GM23338 (cell line): ENCODE measurements at regions not wholly inside any gene's neighbourhood (a gene's known extent, or its start where the extent isn't known, plus 50 kb on each side); places are given as distances from the start of the nearest gene placed in this dataset.

Experiments
- ATAC-seq: fragments of 200-7000 bp; cut with Tn5 transposase; 3 replicates; pipeline ENCODE4 v1.9.1; 2020
- DNase-seq: peaks from one replicate; pipeline ENCODE4 v3.0.0-alpha.2; 2015; ENCODE audit warnings: low spot score
- H2AFZ ChIP-seq: fragments of 200-600 bp; sonication (generic); 2 replicates; pipeline ENCODE4 v1.8.0; 2016; ENCODE audit warnings: antibody characterized with exemption, mild to moderate bottlenecking, moderate library complexity
- H3F3A ChIP-seq: fragments of 200-600 bp; sonication (generic); replicated peaks from 2 replicates; pipeline ENCODE4 v1.8.0; 2017; ENCODE audit warnings: antibody characterized with exemption, mixed run types, low read depth
- H3K27ac ChIP-seq: fragments of 200-600 bp; sonication (generic); 2 replicates; pipeline ENCODE4 v1.6.1; 2016; ENCODE audit warnings: low read depth
- H3K27me3 ChIP-seq: fragments of 200-600 bp; sonication (generic); 2 replicates; pipeline ENCODE4 v1.8.0; 2016; ENCODE audit warnings: mild to moderate bottlenecking, mixed run types, moderate library complexity; ENCODE audit not compliant: insufficient read depth
- H3K36me3 ChIP-seq: fragments of 200-600 bp; sonication (generic); 2 replicates; pipeline ENCODE4 v1.8.0; 2016; ENCODE audit warnings: mild to moderate bottlenecking; ENCODE audit not compliant: insufficient read depth
- H3K4me1 ChIP-seq: fragments of 200-600 bp; sonication (generic); 2 replicates; pipeline ENCODE4 v1.8.0; 2016; ENCODE audit warnings: mild to moderate bottlenecking, moderate library complexity; ENCODE audit not compliant: insufficient read depth
- H3K4me2 ChIP-seq: fragments of 200-600 bp; sonication (generic); 2 replicates; pipeline ENCODE4 v1.7.1; 2017; ENCODE audit warnings: mixed run types
- H3K4me3 ChIP-seq: fragments of 200-600 bp; sonication (generic); 2 replicates; pipeline ENCODE4 v1.6.1; 2016; ENCODE audit warnings: mixed run types
- H3K79me2 ChIP-seq: fragments of 200-600 bp; sonication (generic); replicated peaks from 2 replicates; pipeline ENCODE4 v1.8.0; 2017; ENCODE audit warnings: mild to moderate bottlenecking; ENCODE audit not compliant: insufficient read depth
- H3K9me2 ChIP-seq: fragments of 200-600 bp; sonication (generic); 2 replicates; pipeline ENCODE4 v1.8.0; 2017; ENCODE audit not compliant: insufficient read depth
- H4K20me1 ChIP-seq: fragments of 200-600 bp; sonication (generic); replicated peaks from 2 replicates; pipeline ENCODE4 v1.8.0; 2017; ENCODE audit warnings: mild to moderate bottlenecking; ENCODE audit not compliant: insufficient read depth
- H3K27ac Mint-ChIP-seq: 2 replicates; pipeline ENCODE4 v1.8.0; 2020; ENCODE audit warnings: inconsistent platforms, mild to moderate bottlenecking, moderate library complexity, mixed read lengths
- H3K27me3 Mint-ChIP-seq: 3 replicates; pipeline ENCODE4 v1.8.0; 2022; ENCODE audit warnings: low read depth, mild to moderate bottlenecking, moderate library complexity, mixed read lengths, inconsistent platforms; ENCODE audit not compliant: insufficient read depth, poor library complexity
- H3K36me3 Mint-ChIP-seq: 3 replicates; pipeline ENCODE4 v1.8.0; 2021; ENCODE audit warnings: low read depth, mild to moderate bottlenecking, inconsistent platforms, moderate library complexity, mixed read lengths
- H3K4me1 Mint-ChIP-seq: 3 replicates; pipeline ENCODE4 v1.8.0; 2020; ENCODE audit warnings: mild to moderate bottlenecking, inconsistent platforms, mixed read lengths
- H3K4me3 Mint-ChIP-seq: 3 replicates; pipeline ENCODE4 v1.8.0; 2021; ENCODE audit warnings: moderate library complexity, mild to moderate bottlenecking, inconsistent platforms, mixed read lengths
- H3K9me3 Mint-ChIP-seq: 3 replicates; pipeline ENCODE4 v1.8.0; 2020; ENCODE audit warnings: moderate library complexity, mild to moderate bottlenecking, inconsistent platforms, mixed read lengths
- CREB1 ChIP-seq: fragments of 250-450 bp; sonication (Bioruptor Pico); IDR thresholded peaks from 2 replicates; pipeline ENCODE4 v1.5.0; 2020; ENCODE audit warnings: low read depth, mild to moderate bottlenecking, moderate library complexity
- EZH2 ChIP-seq: fragments of 200-600 bp; sonication (generic); IDR thresholded peaks from one replicate; pipeline ENCODE4 v1.8.0; 2017; ENCODE audit warnings: antibody characterized with exemption, mild to moderate bottlenecking, low read depth; ENCODE audit not compliant: unreplicated experiment
- EZH2phosphoT487 ChIP-seq: fragments of 200-600 bp; sonication (generic); IDR thresholded peaks from one replicate; pipeline ENCODE4 v1.8.1; 2018; ENCODE audit warnings: antibody characterized with exemption; ENCODE audit not compliant: unreplicated experiment
- JUNB ChIP-seq: IDR thresholded peaks from one replicate; pipeline ENCODE4 v1.6.1; 2016; ENCODE audit warnings: antibody characterized with exemption; ENCODE audit not compliant: unreplicated experiment
- NANOG ChIP-seq: IDR thresholded peaks from 2 replicates; pipeline ENCODE4 v1.6.1; 2016; ENCODE audit warnings: antibody characterized with exemption, borderline replicate concordance
- POLR2AphosphoS5 ChIP-seq: IDR thresholded peaks from 2 replicates; pipeline ENCODE4 v1.6.1; 2016; ENCODE audit warnings: antibody characterized with exemption, low read depth
- STAT1 ChIP-seq: IDR thresholded peaks from one replicate; pipeline ENCODE4 v1.6.1; 2016; ENCODE audit warnings: antibody characterized with exemption; ENCODE audit not compliant: unreplicated experiment
- ZNF331 ChIP-seq: fragments of 250-450 bp; sonication (Bioruptor Pico); IDR thresholded peaks from 2 replicates; pipeline ENCODE4 v1.5.0; 2020; ENCODE audit warnings: low read depth, mild to moderate bottlenecking, moderate library complexity
- TF ChIP-seq, protein P1 (sequence below), 2 experiments: fragments of 200-600 bp in 1 of 2; sonication (generic) in 1 of 2; conservative IDR thresholded peaks; 2 replicates each; pipeline versions ENCODE4 v1.5.1 to v1.6.1; 2016 to 2017; ENCODE audit warnings: antibody characterized with exemption in 2 of 2, low read depth in 2 of 2, mild to moderate bottlenecking in 2 of 2, moderate library complexity in 1 of 2
- TF ChIP-seq, protein P2 (sequence below): IDR thresholded peaks from one replicate; pipeline ENCODE4 v1.6.1; 2018; ENCODE audit warnings: antibody characterized with exemption; ENCODE audit not compliant: unreplicated experiment

DNA sequence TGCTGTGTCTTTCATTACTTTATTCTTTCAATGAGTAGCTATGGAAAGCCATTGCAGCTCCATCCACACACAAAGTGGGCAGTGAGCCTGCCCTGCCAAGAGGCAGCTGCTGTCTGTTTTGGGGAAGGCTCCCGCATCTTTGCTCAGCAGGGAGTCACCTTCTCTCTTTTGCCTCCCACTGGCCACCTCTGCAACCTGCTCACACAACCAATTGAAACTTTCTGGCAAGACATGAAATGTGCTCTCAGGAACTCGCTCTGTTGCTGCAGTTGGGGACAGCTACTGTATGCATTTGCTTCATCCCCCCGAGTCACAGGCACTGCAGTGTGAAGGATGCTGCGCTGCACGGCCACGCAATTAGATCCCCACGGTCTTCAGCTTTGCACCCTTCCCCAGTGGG is 244.8 kb upstream of the NFE2L3 start:
- ATAC-seq (peak; percentile 89), DNase-seq (peak; percentile 72)
- no peaks in the 10 kb centered on the region; the same call in 2 of the 3 replicates for H3K9me3 Mint-ChIP-seq
- Histone ChIP-seq H3K4me2 (peak overlapping the region; percentile 15; the same call in 1 of the 2 replicates), H3K36me3 (no peaks in the 10 kb centered on the region), H3K4me3 (0 out of 2 replicates have a peak overlapping the region, but pooled peaks have one; percentile 16), H3K4me1 (peaks cover 14% of the 10 kb centered on the region), H3K27me3 (no peaks in the 10 kb centered on the region), H3F3A (no peaks in the 10 kb centered on the region), H4K20me1 (no peaks in the 10 kb centered on the region), H2AFZ (peak overlapping the region; percentile 49; the same call in 1 of the 2 replicates), H3K79me2 (no peaks in the 10 kb centered on the region), H3K9me2 (no peaks in the 10 kb centered on the region), H3K27ac (no peak overlapping the region)
- no peaks in the 10 kb centered on the region for H3K36me3 Mint-ChIP-seq
- H3K4me1 Mint-ChIP-seq, result peaks cover 26% of the 10 kb centered on the region
- H3K27ac Mint-ChIP-seq, result no peak overlapping the region
- H3K27me3 Mint-ChIP-seq, result peaks cover 2% of the 10 kb centered on the region
- TF ChIP-seq, protein P1, sequence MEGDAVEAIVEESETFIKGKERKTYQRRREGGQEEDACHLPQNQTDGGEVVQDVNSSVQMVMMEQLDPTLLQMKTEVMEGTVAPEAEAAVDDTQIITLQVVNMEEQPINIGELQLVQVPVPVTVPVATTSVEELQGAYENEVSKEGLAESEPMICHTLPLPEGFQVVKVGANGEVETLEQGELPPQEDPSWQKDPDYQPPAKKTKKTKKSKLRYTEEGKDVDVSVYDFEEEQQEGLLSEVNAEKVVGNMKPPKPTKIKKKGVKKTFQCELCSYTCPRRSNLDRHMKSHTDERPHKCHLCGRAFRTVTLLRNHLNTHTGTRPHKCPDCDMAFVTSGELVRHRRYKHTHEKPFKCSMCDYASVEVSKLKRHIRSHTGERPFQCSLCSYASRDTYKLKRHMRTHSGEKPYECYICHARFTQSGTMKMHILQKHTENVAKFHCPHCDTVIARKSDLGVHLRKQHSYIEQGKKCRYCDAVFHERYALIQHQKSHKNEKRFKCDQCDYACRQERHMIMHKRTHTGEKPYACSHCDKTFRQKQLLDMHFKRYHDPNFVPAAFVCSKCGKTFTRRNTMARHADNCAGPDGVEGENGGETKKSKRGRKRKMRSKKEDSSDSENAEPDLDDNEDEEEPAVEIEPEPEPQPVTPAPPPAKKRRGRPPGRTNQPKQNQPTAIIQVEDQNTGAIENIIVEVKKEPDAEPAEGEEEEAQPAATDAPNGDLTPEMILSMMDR (conservative IDR thresholded peaks at IDR 0.05; ENCODE audit: low read depth in 2 of 2), result peak in 1 of 2 experiments; percentile 33; a peak in 3 of 4 replicates
- TF ChIP-seq POLR2AphosphoS5, result no peak
- no peak overlapping the region for H3K4me3 Mint-ChIP-seq

DNA sequence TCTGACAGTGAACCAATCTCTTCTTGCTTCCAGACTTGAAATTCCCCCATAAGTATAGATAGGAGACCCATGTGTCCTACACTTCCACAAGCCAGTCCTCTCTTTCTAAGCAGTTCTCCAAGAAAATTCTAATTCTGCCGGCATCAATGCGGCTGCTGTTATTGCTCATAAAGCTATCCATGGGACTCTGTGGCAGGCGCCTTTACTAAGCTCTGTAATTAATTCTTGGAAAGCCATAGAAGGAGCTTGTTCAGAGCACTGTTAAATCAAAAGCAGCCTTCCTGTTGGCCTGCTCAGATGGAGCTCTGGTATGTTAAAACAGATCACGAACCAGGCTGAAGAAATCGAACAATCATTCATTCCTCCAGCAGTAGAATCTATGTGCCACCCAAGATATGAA is 244.3 kb upstream of the NFE2L3 start:
- Histone ChIP-seq H3K4me3 (no peak overlapping the region), H3K9me2 (no peaks in the 10 kb centered on the region), H3K27me3 (no peaks in the 10 kb centered on the region), H3K27ac (no peak overlapping the region), H3K36me3 (no peaks in the 10 kb centered on the region), H4K20me1 (no peaks in the 10 kb centered on the region), H3F3A (no peaks in the 10 kb centered on the region), H2AFZ (peak overlapping the region; percentile 49; the same call in 1 of the 2 replicates), H3K4me1 (peaks cover 14% of the 10 kb centered on the region), H3K79me2 (no peaks in the 10 kb centered on the region), H3K4me2 (no peak overlapping the region)
- no peak overlapping the region for H3K27ac Mint-ChIP-seq
- H3K27me3 Mint-ChIP-seq, result peaks cover 2% of the 10 kb centered on the region
- no peaks in the 10 kb centered on the region for H3K36me3 Mint-ChIP-seq
- DNase-seq (no peak), ATAC-seq (no peak)
- H3K9me3 Mint-ChIP-seq, result no peaks in the 10 kb centered on the region; the same call in 2 of the 3 replicates
- no peak overlapping the region for H3K4me3 Mint-ChIP-seq
- peaks cover 26% of the 10 kb centered on the region for H3K4me1 Mint-ChIP-seq
- TF ChIP-seq JUNB (no peak), STAT1 (no peak), ZNF331 (CRISPR knock-in tag) (no peak), CREB1 (CRISPR knock-in tag) (no peak), POLR2AphosphoS5 (no peak), NANOG (no peak), EZH2phosphoT487 (no peak), EZH2 (no peak)
- TF ChIP-seq, protein P1 (conservative IDR thresholded peaks at IDR 0.05; ENCODE audit: low read depth in 2 of 2), result no peak
- TF ChIP-seq, protein P2, sequence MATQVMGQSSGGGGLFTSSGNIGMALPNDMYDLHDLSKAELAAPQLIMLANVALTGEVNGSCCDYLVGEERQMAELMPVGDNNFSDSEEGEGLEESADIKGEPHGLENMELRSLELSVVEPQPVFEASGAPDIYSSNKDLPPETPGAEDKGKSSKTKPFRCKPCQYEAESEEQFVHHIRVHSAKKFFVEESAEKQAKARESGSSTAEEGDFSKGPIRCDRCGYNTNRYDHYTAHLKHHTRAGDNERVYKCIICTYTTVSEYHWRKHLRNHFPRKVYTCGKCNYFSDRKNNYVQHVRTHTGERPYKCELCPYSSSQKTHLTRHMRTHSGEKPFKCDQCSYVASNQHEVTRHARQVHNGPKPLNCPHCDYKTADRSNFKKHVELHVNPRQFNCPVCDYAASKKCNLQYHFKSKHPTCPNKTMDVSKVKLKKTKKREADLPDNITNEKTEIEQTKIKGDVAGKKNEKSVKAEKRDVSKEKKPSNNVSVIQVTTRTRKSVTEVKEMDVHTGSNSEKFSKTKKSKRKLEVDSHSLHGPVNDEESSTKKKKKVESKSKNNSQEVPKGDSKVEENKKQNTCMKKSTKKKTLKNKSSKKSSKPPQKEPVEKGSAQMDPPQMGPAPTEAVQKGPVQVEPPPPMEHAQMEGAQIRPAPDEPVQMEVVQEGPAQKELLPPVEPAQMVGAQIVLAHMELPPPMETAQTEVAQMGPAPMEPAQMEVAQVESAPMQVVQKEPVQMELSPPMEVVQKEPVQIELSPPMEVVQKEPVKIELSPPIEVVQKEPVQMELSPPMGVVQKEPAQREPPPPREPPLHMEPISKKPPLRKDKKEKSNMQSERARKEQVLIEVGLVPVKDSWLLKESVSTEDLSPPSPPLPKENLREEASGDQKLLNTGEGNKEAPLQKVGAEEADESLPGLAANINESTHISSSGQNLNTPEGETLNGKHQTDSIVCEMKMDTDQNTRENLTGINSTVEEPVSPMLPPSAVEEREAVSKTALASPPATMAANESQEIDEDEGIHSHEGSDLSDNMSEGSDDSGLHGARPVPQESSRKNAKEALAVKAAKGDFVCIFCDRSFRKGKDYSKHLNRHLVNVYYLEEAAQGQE, result no peak
